ENCODE measurements at regions not wholly inside any gene's neighbourhood (a gene's known extent, or its start where the extent isn't known, plus 50 kb on each side); places are given as distances from the start of the nearest gene placed in this dataset.

DNA sequence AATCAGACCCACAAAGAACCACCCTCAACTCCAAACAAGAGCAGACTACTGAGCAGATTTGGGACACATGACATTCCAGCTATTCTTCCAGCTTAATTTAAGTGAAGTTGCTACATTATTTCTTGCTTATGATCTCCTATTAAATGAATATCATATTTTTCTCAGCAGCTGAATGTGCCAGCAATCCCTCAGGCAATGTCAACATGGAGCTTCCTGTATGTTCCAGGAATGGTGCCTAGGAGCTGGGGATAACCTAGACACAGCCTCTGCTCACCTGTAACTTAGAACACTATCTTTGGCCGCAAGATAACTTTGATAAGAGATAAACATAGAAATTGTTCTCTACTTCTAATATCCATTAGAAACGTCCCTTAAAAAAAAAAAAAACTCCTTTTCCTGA lies 274.4 kb upstream of the RASGEF1B start (continued):
- TF ChIP-seq RFX5 (IDR thresholded peaks at IDR 0.05; ENCODE audit: borderline replicate concordance, low read depth, low read length) (no peak), EZH2 (IDR thresholded peaks at IDR 0.05; ENCODE audit: low read depth, low read length, severe bottlenecking) (no peak)

All from H1 (cell line).